ENCODE measurements at regions not wholly inside any gene's neighbourhood (a gene's known extent, or its start where the extent isn't known, plus 50 kb on each side); places are given as distances from the start of the nearest gene placed in this dataset.

DNA sequence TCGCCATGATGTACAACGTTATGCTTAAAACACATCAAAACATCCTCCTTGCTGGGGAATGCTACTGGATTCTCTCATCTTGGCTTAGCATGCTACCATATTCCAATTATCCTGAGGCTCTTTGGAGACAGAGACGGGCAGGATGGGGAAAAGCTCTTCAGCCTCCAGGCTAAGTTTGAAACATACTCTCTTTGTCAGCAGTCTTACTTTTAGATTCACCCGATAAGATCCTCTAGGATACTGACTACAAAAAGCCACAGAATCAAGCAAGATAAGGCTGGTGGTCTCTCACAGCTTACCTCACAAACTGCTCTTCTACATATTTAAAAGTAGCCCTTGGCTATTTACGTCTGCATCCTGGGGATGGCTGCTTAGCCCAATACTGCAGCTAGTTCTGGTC is 72.8 kb upstream of the LRCH1 start:
- no peak for DNase-seq (ENCODE audit: low read depth)
- TF ChIP-seq, protein P1, sequence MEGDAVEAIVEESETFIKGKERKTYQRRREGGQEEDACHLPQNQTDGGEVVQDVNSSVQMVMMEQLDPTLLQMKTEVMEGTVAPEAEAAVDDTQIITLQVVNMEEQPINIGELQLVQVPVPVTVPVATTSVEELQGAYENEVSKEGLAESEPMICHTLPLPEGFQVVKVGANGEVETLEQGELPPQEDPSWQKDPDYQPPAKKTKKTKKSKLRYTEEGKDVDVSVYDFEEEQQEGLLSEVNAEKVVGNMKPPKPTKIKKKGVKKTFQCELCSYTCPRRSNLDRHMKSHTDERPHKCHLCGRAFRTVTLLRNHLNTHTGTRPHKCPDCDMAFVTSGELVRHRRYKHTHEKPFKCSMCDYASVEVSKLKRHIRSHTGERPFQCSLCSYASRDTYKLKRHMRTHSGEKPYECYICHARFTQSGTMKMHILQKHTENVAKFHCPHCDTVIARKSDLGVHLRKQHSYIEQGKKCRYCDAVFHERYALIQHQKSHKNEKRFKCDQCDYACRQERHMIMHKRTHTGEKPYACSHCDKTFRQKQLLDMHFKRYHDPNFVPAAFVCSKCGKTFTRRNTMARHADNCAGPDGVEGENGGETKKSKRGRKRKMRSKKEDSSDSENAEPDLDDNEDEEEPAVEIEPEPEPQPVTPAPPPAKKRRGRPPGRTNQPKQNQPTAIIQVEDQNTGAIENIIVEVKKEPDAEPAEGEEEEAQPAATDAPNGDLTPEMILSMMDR (IDR thresholded peaks at IDR 0.05; ENCODE audit: insufficient read depth, low read length, severe bottlenecking), result no peak
- Histone ChIP-seq H3K36me3 (ENCODE audit: control insufficient read depth, insufficient read depth, low read length) (no peaks in the 10 kb centered on the region), H3K4me3 (ENCODE audit: low read depth, low read length) (no peak overlapping the region), H3K27me3 (ENCODE audit: control insufficient read depth, insufficient read depth, low read length) (no peaks in the 10 kb centered on the region)
- no peak for FAIRE-seq

DNA sequence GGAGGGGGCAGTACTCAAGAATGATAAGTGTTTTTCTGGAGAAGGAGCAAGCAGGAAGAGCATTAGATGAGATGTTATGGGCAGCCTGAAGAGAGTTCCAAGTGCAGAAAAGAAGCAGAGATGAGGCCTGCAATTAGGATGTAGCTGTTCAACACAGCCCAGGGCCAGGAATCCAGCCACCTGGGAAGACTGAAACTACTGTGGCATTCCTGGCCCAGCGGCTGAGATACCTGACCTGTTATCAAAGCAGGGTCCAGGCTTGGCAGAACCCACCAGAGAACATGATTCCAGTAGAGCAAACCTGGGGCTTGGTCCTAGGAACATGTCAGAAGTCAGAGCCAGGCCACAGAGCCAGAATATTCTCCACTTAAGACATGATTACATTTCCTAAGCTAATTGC is 73.3 kb upstream of the LRCH1 start:
- DNase-seq (ENCODE audit: low read depth), result no peak
- Histone ChIP-seq H3K4me3 (ENCODE audit: low read depth, low read length) (no peak overlapping the region), H3K27me3 (ENCODE audit: control insufficient read depth, insufficient read depth, low read length) (no peaks in the 10 kb centered on the region), H3K36me3 (ENCODE audit: control insufficient read depth, insufficient read depth, low read length) (no peaks in the 10 kb centered on the region)
- TF ChIP-seq, protein P1 (IDR thresholded peaks at IDR 0.05; ENCODE audit: insufficient read depth, low read length, severe bottlenecking), result no peak
- no peak for FAIRE-seq

DNA sequence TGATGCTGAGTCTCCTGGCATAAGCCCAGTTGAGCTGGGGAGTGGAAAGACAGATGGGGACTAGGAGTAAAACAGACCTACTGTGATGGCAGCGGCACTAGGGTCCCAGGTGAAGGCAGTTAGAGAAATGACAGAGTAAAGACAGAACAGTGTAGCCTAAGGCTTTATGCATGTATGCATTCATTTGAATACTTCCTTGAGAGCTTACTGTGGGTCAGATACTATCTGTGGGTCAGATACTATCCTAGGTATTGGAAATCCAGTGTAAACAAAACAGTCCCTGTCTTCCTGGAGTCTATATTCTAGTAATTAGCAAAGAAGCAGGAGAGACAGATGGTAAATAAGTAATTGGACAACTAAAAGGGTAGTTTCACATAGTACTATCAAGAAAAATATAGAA is 73.7 kb upstream of the LRCH1 start:
- Histone ChIP-seq H3K4me3 (ENCODE audit: low read depth, low read length) (no peak overlapping the region), H3K27me3 (ENCODE audit: control insufficient read depth, insufficient read depth, low read length) (no peaks in the 10 kb centered on the region), H3K36me3 (ENCODE audit: control insufficient read depth, insufficient read depth, low read length) (no peaks in the 10 kb centered on the region)
- FAIRE-seq (no peak), DNase-seq (ENCODE audit: low read depth) (no peak)
- TF ChIP-seq, protein P1 (IDR thresholded peaks at IDR 0.05; ENCODE audit: insufficient read depth, low read length, severe bottlenecking), result no peak

DNA sequence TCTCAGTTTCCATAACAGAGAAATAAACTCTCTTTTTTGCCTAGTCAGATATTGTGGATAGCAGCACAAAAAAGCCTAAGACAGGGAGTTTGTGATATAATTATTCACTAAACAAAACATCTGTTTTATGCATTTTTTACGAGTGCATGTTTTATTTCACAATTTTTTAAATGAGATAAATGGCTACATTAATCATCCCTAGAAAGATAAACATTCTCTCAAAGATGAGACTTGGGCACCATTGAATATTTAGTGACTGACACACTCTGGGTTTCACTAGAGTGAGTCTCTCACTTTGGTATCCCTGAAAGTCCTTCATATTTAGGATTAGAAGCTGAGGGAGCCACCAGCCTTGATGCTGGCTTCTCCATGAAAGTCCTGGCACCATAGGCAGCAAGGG is 74.3 kb upstream of the LRCH1 start:
- no peak overlapping the region for H3K4me3 ChIP-seq (ENCODE audit: low read depth, low read length)
- TF ChIP-seq, protein P1 (IDR thresholded peaks at IDR 0.05; ENCODE audit: insufficient read depth, low read length, severe bottlenecking), result no peak
- no peaks in the 10 kb centered on the region for H3K36me3 ChIP-seq (ENCODE audit: control insufficient read depth, insufficient read depth, low read length)
- FAIRE-seq (no peak), DNase-seq (ENCODE audit: low read depth) (no peak)
- H3K27me3 ChIP-seq (ENCODE audit: control insufficient read depth, insufficient read depth, low read length), result no peaks in the 10 kb centered on the region

DNA sequence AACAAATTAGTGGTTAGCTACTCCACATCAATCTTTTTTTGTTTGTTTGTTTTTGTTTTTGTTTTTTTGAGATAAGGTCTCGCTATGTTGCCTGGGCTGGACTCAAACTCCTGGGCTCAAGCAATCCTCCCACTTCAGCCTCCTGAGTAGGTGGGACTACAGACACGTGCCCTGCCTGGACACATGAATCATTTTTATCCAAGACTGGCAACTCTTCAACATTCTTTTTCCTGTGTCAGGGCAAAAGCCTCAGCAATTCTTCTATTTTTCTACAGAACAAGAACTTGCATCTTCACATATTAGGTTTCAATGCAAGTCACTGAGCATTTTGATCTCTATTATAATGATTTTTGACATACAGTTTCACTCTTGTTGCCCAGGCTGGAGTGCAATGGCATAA is 76.8 kb upstream of the LRCH1 start:
- H3K36me3 ChIP-seq (ENCODE audit: control insufficient read depth, insufficient read depth, low read length), result no peaks in the 10 kb centered on the region
- DNase-seq (ENCODE audit: low read depth) (no peak), FAIRE-seq (no peak)
- no peak overlapping the region for H3K4me3 ChIP-seq (ENCODE audit: low read depth, low read length)
- TF ChIP-seq, protein P1 (IDR thresholded peaks at IDR 0.05; ENCODE audit: insufficient read depth, low read length, severe bottlenecking), result no peak
- no peaks in the 10 kb centered on the region for H3K27me3 ChIP-seq (ENCODE audit: control insufficient read depth, insufficient read depth, low read length)

DNA sequence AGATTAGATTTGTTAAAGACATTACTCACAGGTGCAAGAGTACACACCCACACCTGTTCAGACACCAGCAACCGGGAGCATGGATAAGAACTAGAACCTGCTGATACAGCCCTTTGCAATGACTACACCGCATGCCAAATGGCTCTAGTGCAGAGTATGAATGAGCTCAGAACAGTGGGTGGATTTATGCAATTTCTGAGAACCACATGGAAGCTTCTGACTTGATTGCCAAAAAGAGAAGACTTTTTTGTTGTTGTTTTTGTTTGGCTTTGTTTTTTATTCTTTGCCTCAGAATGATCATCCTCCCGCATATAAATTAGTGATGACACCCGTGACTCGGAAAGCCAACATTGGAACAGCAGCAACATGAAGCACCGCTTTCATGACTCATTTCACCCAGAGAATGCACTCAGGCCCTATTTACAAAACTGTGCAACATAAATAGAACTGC is 77.4 kb upstream of the LRCH1 start:
- H3K36me3 ChIP-seq (ENCODE audit: control insufficient read depth, insufficient read depth, low read length), result no peaks in the 10 kb centered on the region
- no peaks in the 10 kb centered on the region for H3K27me3 ChIP-seq (ENCODE audit: control insufficient read depth, insufficient read depth, low read length)
- FAIRE-seq (no peak), DNase-seq (ENCODE audit: low read depth) (peak; percentile 23)
- H3K4me3 ChIP-seq (ENCODE audit: low read depth, low read length), result no peak overlapping the region
- TF ChIP-seq, protein P1 (IDR thresholded peaks at IDR 0.05; ENCODE audit: insufficient read depth, low read length, severe bottlenecking), result no peak

Data from bronchial epithelial cell (primary cell).